K562 (cell line): ENCODE measurements at regions not wholly inside any gene's neighbourhood (a gene's known extent, or its start where the extent isn't known, plus 50 kb on each side); places are given as distances from the start of the nearest gene placed in this dataset.

Source experiments
- ATAC-seq: fragments of 200-7000 bp; cut with Tn5 transposase; 3 replicates; pipeline ENCODE4 v1.9.1; 2020; ENCODE audit warnings: moderate library complexity
- BruUV-seq: library from RNA; stranded (reverse); fragments of 400-500 nt; replicated peaks from 2 replicates; lab custom pipeline; 2021; lab: Mats Ljungman, UMichigan
- CTCF ChIA-PET: fragments of 300-600 bp; formaldehyde crosslinking; extraction: SDS; loops from one replicate; lab custom pipeline; 2021; ENCODE audit warnings: low intra/inter-chr PET ratio; lab: Yijun Ruan, JAX
- POLR2A ChIA-PET: fragments of 300-600, 350-650 bp; sonication (Branson Sonifier 250); formaldehyde crosslinking; extraction: SDS; loops from one replicate; lab custom pipeline; 2021; ENCODE audit warnings: antibody characterized with exemption, inconsistent platforms; lab: Yijun Ruan, JAX
- DNase-seq, 4 experiments: peaks; one replicate each; pipeline versions ENCODE4 v3.0.0 to v3.0.0-alpha.2; 2011 to 2018; ENCODE audit warnings: low spot score in 3 of 4, mixed read lengths in 3 of 4; ENCODE audit errors: extremely low read depth in 1 of 4
- FAIRE-seq: peaks from 2 replicates; lab custom pipeline; 2011; peaks lifted over from hg19 to GRCh38; lab: Jason Lieb, UNC
- H2AFZ ChIP-seq: 2 replicates; pipeline ENCODE4 v1.6.0; 2011; ENCODE audit warnings: low read depth, low read length, control low read depth, inconsistent platforms
- H3K27ac ChIP-seq: fragments of 200-600 bp; 3 replicates; pipeline ENCODE4 v1.8.0; 2011; ENCODE audit warnings: low read depth, mild to moderate bottlenecking, control low read depth, inconsistent platforms, low read length, moderate library complexity, mixed read lengths; ENCODE audit errors: extremely low read depth
- H3K27me3 ChIP-seq, 2 experiments: fragments of 300-600 bp in 1 of 2; 2 replicates in 1 of 2; 3 replicates in 1 of 2; pipeline versions ENCODE4 v1.6.0 to v1.8.0; 2011; ENCODE audit warnings: inconsistent platforms in 2 of 2, low read length in 2 of 2, mild to moderate bottlenecking in 1 of 2, mixed read lengths in 1 of 2, moderate library complexity in 1 of 2; ENCODE audit not compliant: control insufficient read depth in 2 of 2, insufficient read depth in 2 of 2
- H3K36me3 ChIP-seq: fragments of 300-600 bp; 3 replicates; pipeline ENCODE4 v1.8.0; 2011; ENCODE audit warnings: mild to moderate bottlenecking, low read length, inconsistent platforms; ENCODE audit not compliant: control insufficient read depth, insufficient read depth
- H3K4me1 ChIP-seq, 2 experiments: fragments of 200-600 bp in 1 of 2; replicated peaks in 1 of 2; 2 replicates in 1 of 2; 3 replicates in 1 of 2; pipeline versions ENCODE4 v1.5.1 to v1.8.0; 2011; ENCODE audit warnings: inconsistent platforms in 2 of 2, low read length in 2 of 2, mild to moderate bottlenecking in 1 of 2, mixed read lengths in 1 of 2, moderate library complexity in 1 of 2; ENCODE audit not compliant: control insufficient read depth in 2 of 2, insufficient read depth in 2 of 2
- H3K4me2 ChIP-seq: 2 replicates; pipeline ENCODE4 v1.6.1; 2011; ENCODE audit warnings: low read length, control low read depth, inconsistent platforms, mixed read lengths; ENCODE audit not compliant: insufficient read depth
- H3K4me3 ChIP-seq: fragments of 200-600 bp; sonication (generic), shearing (Covaris generic); 2 replicates; pipeline ENCODE4 v1.5.1; 2016; ENCODE audit warnings: control low read depth, inconsistent platforms
- H3K79me2 ChIP-seq: fragments of 200-600 bp; 3 replicates; pipeline ENCODE4 v1.8.0; 2011; ENCODE audit warnings: low read length, inconsistent platforms; ENCODE audit not compliant: control insufficient read depth, insufficient read depth
- H3K9ac ChIP-seq, 2 experiments: 2 replicates each; pipeline versions ENCODE4 v1.6.0 to v1.6.1; 2011; ENCODE audit warnings: low read depth in 2 of 2, low read length in 2 of 2, control low read depth in 1 of 2, inconsistent platforms in 1 of 2, mild to moderate bottlenecking in 1 of 2, mixed read lengths in 1 of 2; ENCODE audit not compliant: insufficient read depth in 1 of 2
- H3K9me1 ChIP-seq: one replicate; pipeline ENCODE4 v1.6.0; 2011; ENCODE audit warnings: inconsistent platforms, mild to moderate bottlenecking, low read length, moderate library complexity; ENCODE audit not compliant: control insufficient read depth, insufficient read depth
- H3K9me3 ChIP-seq: replicated peaks from 2 replicates; pipeline ENCODE4 v1.5.1; 2011; ENCODE audit warnings: low read depth, low read length, inconsistent platforms; ENCODE audit not compliant: control insufficient read depth, insufficient read depth
- H4K20me1 ChIP-seq: replicated peaks from 2 replicates; pipeline ENCODE4 v1.6.1; 2011; ENCODE audit warnings: low read length, inconsistent platforms, mixed read lengths; ENCODE audit not compliant: control insufficient read depth, insufficient read depth
- C11orf30 ChIP-seq: fragments of 450-650 bp; IDR thresholded peaks from 2 replicates; pipeline ENCODE4 v1.6.1; 2016; ENCODE audit warnings: low read depth, mild to moderate bottlenecking
- POLR2AphosphoS5 ChIP-seq: IDR thresholded peaks from 2 replicates; pipeline ENCODE4 v1.6.1; 2011; ENCODE audit warnings: mild to moderate bottlenecking, low read depth, low read length, moderate library complexity; ENCODE audit not compliant: control insufficient read depth, insufficient read depth
- SRSF7 ChIP-seq: fragments of 200-400 bp; formaldehyde crosslinking; optimal IDR thresholded peaks from 2 replicates; pipeline ENCODE3; 2017; ENCODE audit warnings: mild to moderate bottlenecking, low read depth, low read length
- ZNF239 ChIP-seq: fragments of 250-450 bp; sonication (Bioruptor Pico); IDR thresholded peaks from 2 replicates; pipeline ENCODE4 v1.4.0; 2020; ENCODE audit warnings: mild to moderate bottlenecking
- in situ Hi-C: fragments of 300-500 bp; cut with MboI; formaldehyde crosslinking; loops from 4 replicates; pipeline ENCODE4 v1.15.0; 2018; ENCODE audit warnings: inconsistent platforms, mixed read lengths
- intact Hi-C: fragments of 100-400 bp; cut with micrococcal nuclease; formaldehyde crosslinking; loops from 2 replicates; pipeline ENCODE4 v1.14.2; 2022
- TF ChIP-seq, protein P1 (sequence below): fragments of 250-450 bp; sonication (Bioruptor Pico); IDR thresholded peaks from 2 replicates; pipeline ENCODE4 v1.5.0; 2021
- TF ChIP-seq, protein P2 (sequence below): fragments of 250-450 bp; sonication (Bioruptor Pico); IDR thresholded peaks from 2 replicates; pipeline ENCODE4 v1.4.0; 2020; ENCODE audit warnings: borderline replicate concordance

DNA sequence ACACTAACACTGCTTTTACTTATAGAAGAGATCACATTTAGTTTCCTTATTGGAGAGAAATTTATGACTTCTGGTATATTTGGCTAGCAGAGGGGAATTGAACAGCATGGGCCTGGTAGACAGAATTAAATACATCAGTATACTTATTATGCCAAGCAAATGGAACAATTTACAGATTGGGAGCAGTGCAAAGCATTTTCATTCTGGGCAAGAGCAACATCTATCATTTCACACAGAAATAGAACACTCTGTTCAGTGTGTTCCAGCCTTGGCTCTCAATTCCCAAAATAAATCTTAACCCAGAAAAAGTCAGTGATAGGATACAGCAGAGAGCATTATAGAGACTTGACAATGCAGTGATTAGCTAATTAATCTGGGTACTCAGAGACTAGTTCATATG, 604.0 kb upstream of the SLITRK6 start:
- intact Hi-C loops (no loop called here), in situ Hi-C loops (no loop called here)
- H3K27ac ChIP-seq = no peak overlapping the region
- no peaks in the 10 kb centered on the region for H4K20me1 ChIP-seq
- DNase-seq (no peak), FAIRE-seq (no peak), ATAC-seq (no peak)
- TF ChIP-seq, protein P1, sequence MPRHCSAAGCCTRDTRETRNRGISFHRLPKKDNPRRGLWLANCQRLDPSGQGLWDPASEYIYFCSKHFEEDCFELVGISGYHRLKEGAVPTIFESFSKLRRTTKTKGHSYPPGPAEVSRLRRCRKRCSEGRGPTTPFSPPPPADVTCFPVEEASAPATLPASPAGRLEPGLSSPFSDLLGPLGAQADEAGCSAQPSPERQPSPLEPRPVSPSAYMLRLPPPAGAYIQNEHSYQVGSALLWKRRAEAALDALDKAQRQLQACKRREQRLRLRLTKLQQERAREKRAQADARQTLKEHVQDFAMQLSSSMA (CRISPR knock-in tag) = no peak
- no peak for TF ChIP-seq SRSF7
- no peak for TF ChIP-seq ZNF239 (CRISPR knock-in tag)
- TF ChIP-seq POLR2AphosphoS5 = no peak
- TF ChIP-seq, protein P2, sequence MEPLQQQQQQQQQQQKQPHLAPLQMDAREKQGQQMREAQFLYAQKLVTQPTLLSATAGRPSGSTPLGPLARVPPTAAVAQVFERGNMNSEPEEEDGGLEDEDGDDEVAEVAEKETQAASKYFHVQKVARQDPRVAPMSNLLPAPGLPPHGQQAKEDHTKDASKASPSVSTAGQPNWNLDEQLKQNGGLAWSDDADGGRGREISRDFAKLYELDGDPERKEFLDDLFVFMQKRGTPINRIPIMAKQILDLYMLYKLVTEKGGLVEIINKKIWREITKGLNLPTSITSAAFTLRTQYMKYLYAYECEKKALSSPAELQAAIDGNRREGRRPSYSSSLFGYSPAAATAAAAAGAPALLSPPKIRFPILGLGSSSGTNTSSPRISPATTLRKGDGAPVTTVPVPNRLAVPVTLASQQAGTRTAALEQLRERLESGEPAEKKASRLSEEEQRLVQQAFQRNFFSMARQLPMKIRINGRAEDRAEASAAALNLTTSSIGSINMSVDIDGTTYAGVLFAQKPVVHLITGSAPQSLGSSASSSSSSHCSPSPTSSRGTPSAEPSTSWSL (CRISPR knock-in tag) = no peak
- no peak for TF ChIP-seq C11orf30
- no peak overlapping the region for H3K4me2 ChIP-seq
- H3K4me1 ChIP-seq = no peaks in the 10 kb centered on the region
- no peaks in the 10 kb centered on the region for H3K9me1 ChIP-seq
- no peak overlapping the region for H3K4me3 ChIP-seq
- no peaks in the 10 kb centered on the region for H3K27me3 ChIP-seq
- CTCF ChIA-PET = no interaction called here
- no TSS peak for BruUV-seq
- no peak overlapping the region for H3K9ac ChIP-seq
- no peaks in the 10 kb centered on the region for H3K79me2 ChIP-seq
- H2AFZ ChIP-seq = no peak overlapping the region
- H3K36me3 ChIP-seq = no peaks in the 10 kb centered on the region
- H3K9me3 ChIP-seq = no peaks in the 10 kb centered on the region
- POLR2A ChIA-PET = no interaction called here
